ENCODE measurements at regions not wholly inside any gene's neighbourhood (a gene's known extent, or its start where the extent isn't known, plus 50 kb on each side); places are given as distances from the start of the nearest gene placed in this dataset.

- ChIA-PET POLR2A (no interaction called here), CTCF (no interaction called here)
Measured at GRCh38 chr13:107200491-107200890, 632.6 kb upstream of the ARGLU1 start.

DNA sequence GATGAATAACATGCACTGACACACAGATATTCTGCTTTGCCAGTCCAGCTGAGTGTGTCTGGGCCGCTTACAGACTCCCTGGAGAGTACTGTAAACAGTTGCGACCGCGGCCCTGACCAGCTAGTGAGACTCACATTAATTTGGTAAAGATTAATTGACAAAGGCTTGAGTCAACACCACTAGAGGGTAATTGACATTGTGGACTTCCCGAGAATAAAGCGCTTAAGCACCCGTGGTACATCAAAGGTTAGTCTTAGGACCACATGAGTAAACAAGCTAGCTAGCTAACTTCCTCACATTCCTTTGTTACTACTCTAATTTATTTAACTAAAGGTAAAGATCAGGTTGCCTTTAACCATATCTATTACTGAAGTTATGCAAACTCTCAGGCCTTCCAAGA lies 624.4 kb upstream of the ARGLU1 start:
- POLR2A ChIA-PET: no interaction called here
- CTCF ChIA-PET: no interaction called here

DNA sequence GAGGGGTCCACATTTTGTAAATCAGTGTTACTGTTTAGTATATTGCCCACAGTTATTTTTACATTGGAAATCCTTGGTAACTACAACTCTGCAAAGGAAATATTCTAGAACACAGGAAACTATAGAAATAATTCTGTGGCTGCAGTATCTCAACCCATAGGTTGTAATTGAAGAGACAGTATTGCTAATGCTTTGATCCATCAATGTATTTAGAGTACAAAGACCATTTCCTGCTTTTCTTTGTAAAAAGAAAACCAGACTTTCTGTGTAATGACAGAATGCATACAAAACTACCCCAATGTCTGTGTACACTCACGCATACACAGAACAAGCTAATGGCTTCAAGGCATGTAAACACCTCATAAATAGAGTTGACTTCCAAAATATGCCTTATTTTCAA lies 622.1 kb upstream of the ARGLU1 start:
- ChIA-PET CTCF (no interaction called here), POLR2A (no interaction called here)

GRCh38 chr13:107185889-107186288 lies 618.0 kb upstream of the ARGLU1 start:
- CTCF ChIA-PET: no interaction called here

DNA sequence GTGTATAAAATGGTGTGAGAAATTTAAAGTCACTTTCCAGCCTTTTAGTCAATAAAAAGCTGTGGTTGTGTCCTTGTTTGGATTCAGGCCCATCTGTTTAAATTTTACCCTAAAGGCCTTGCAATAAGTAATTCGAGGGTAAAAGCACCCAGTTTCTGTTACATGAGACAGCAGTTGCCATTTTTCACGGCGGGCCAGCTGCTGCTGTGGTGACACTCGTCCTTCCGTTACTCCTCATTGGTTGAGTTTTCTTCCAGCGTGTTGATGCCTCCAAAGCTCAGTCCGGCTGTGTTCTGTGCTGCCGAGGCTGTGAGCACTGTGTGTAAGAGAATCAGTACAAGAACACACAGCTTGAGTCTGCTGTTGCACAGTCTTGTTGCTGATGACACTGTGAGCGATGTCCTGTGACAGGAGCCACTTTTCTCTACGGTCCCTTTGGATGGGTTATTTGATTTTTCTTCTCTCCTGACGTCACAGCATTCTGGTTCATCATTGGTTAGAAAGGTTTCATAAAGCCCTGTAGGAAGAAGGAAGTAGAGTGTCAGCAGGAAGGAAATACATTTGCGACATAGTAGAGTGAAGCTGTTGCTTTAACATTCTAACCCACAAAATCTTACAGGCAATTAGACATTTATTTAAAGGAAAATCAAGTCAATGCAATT lies 602.5 kb upstream of the ARGLU1 start:
- ChIA-PET POLR2A (no interaction called here), CTCF (no interaction called here)

More at GRCh38 chr13:107185889-107186288, 618.0 kb upstream of the ARGLU1 start:
- POLR2A ChIA-PET: no interaction called here

GRCh38 chr13:107157271-107157670 lies 589.3 kb upstream of the ARGLU1 start:
- CTCF ChIA-PET: no interaction called here

GRCh38 chr13:107144432-107144831 lies 576.5 kb upstream of the ARGLU1 start:
- CTCF ChIA-PET: no interaction called here

More at GRCh38 chr13:107157271-107157670, 589.3 kb upstream of the ARGLU1 start:
- POLR2A ChIA-PET: no interaction called here

GRCh38 chr13:107141767-107142166 lies 573.8 kb upstream of the ARGLU1 start:
- ChIA-PET POLR2A (no interaction called here), CTCF (no interaction called here)

More at GRCh38 chr13:107144432-107144831, 576.5 kb upstream of the ARGLU1 start:
- POLR2A ChIA-PET: no interaction called here

- POLR2A ChIA-PET: no interaction called here
- CTCF ChIA-PET: no interaction called here
Measured at GRCh38 chr13:107139006-107139405, 571.1 kb upstream of the ARGLU1 start.

GRCh38 chr13:107138486-107138885 lies 570.5 kb upstream of the ARGLU1 start:
- CTCF ChIA-PET: no interaction called here

DNA sequence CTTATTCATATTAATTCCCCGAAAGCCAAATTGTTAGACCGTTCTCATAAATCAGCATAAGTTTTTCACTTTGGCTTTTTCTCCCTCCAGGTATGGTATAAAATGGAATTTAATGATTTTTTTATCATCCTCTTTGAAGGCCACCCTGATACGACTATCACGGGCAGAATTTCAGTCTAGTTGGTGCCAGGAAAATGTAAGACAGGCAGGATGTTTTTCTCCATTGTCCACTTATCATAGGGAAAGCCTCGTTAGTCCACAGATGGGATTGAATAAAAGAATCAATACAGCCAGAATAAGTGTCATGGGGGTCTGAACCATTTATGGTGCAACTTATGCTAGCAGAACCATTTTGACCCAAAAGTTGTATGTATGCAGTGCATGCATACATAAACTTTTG lies 566.0 kb upstream of the ARGLU1 start:
- CTCF ChIA-PET: no interaction called here
- POLR2A ChIA-PET: no interaction called here

More at GRCh38 chr13:107138486-107138885, 570.5 kb upstream of the ARGLU1 start:
- POLR2A ChIA-PET: no interaction called here

DNA sequence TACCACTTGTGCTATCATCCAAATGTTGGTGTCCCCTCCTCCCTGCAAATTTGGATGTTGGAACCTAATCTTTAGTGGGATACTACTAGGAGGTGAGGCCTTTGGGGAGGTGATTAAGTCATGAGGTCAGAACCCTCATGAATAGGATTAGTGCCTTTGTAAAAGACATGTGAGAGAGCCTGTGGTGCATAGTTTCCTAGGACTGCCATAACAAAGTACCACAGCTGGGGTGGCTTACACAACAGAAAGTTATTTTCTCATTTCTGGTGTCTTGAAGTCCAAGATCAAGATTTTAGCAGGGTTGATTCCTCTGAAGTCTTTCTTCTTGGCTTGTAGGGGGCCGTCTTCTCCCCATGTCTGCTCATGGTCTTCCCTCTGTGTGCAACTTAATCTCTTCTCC lies 562.6 kb upstream of the ARGLU1 start:
- ChIA-PET POLR2A (no interaction called here), CTCF (no interaction called here)

DNA sequence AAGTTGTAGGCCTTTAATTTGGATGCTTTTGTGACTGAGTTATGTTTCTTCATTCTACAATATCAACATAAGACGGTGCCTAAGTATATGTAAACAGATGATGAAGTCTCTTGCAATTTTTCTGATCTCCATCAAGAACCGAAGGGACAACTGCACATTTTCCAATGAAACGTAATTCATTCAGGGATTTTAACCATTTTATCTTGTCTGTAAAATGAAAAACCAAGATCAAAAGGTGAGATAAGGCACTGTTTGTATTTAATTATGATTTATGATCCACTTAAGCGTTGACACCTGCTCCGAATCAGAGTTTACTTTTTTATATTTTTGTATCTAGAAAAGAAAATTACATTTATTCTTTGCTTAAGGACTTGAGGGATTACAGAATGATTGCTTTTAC lies 556.8 kb upstream of the ARGLU1 start:
- CTCF ChIA-PET: no interaction called here
- POLR2A ChIA-PET: no interaction called here

DNA sequence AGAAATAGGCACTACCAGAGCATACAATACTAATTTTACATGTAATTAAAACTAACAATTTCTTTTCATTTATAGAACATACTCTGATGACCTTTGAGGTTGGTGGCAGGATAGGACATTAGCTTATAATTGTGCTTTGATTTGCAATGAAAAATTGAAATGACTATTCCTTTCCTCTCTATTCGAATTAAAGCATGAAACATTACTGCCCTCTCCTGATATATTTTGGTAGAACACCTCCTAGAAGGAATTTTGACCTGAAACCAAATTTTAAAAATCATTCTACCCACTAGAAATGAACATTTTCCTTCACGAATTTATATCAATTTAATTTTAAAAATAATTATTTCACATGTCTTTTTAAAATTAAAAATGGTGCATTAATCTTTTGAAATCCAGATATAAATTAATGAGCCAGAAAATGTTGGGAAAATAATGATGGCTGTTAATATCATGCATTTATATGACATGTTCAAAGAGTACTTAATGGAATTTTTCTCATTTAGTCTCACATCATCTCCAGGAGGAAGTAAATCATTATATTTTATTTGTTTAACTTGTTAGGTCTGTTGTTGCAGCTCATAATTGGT lies 556.3 kb upstream of the ARGLU1 start:
- ChIA-PET POLR2A (no interaction called here), CTCF (no interaction called here)

DNA sequence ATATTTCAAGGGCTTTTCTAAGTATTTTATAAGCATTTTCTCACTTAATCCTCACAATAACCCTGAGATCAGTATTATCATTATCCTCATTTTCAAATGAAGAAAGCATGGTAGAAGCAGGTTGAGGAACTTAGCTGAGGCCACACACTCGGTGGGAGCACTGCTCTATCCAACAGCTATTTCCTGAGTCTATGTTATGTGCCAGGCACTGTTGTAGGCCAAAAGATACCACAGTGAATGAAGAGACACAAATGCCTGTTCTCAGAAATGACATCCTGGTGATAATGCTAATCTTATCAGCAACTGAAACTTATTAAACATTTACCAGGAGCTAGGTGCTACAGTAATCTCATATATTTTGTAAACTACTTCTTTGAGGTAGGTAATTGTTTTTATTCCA lies 553.9 kb upstream of the ARGLU1 start:
- ChIA-PET CTCF (no interaction called here), POLR2A (no interaction called here)

- ChIA-PET CTCF (no interaction called here), POLR2A (no interaction called here)
Measured at GRCh38 chr13:107119989-107120881, 552.3 kb upstream of the ARGLU1 start.

- ChIA-PET CTCF (no interaction called here), POLR2A (no interaction called here)
Measured at GRCh38 chr13:107118506-107118905, 550.6 kb upstream of the ARGLU1 start.

- CTCF ChIA-PET: no interaction called here
Measured at GRCh38 chr13:107117327-107118012, 549.5 kb upstream of the ARGLU1 start.

DNA sequence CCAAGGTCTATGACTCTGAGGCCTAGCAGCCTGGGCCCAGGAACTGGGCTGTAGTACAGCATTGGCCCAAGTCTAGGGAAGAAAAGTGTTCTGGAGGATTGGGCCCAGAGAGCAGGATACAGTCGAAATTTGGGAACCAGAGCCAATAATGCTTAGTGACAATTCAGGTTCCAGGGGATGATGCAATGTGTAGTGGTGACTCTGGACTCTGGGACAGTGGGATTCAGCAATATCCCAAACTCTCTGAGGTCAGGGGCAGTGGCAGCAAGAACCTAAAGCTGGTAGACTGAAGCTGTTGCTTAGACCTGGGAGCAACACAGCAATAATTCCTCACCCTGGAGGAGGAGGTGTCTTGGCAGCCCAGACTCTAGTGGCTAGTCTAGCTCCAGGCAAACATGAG lies 545.5 kb upstream of the ARGLU1 start:
- POLR2A ChIA-PET: no interaction called here

More at GRCh38 chr13:107117327-107118012, 549.5 kb upstream of the ARGLU1 start:
- POLR2A ChIA-PET: no interaction called here

DNA sequence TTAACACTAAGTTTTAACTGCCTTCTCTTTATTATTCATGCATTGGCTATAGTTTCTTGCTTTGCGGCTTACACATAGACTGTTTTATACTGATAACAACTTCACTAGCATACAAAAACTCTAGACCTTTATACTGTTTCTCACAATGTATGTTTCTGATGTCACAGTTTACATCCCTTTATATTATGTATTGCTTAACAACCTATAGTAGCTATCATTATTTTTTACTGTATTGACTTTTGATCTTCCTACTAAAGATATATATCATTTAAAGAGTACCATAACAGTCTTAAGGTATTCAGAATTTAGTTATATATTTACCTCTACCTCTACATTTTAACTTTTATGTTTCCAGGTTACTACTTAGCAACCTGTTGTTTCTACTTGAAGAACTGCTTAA lies 543.3 kb upstream of the ARGLU1 start:
- ChIA-PET CTCF (no interaction called here), POLR2A (no interaction called here)

More for the DNA sequence above, 545.5 kb upstream of the ARGLU1 start:
- CTCF ChIA-PET: no interaction called here

- ChIA-PET CTCF (no interaction called here), POLR2A (no interaction called here)
Measured at GRCh38 chr13:107104631-107105030, 536.7 kb upstream of the ARGLU1 start.
